SU-DHL-6 (cell line): ENCODE measurements at regions not wholly inside any gene's neighbourhood (a gene's known extent, or its start where the extent isn't known, plus 50 kb on each side); places are given as distances from the start of the nearest gene placed in this dataset.

Experiments
- CTCF ChIP-seq: fragments of 200-600 bp; sonication (generic); IDR thresholded peaks from one replicate; pipeline ENCODE4 v1.5.1; 2017; ENCODE audit warnings: antibody characterized with exemption, mild to moderate bottlenecking, low read length, moderate library complexity; ENCODE audit not compliant: insufficient read depth, poor library complexity, severe bottlenecking
- EZH2phosphoT487 ChIP-seq: fragments of 200-600 bp; sonication (generic), shearing (Covaris generic); conservative IDR thresholded peaks from 2 replicates; pipeline ENCODE4 v1.6.1; 2018; ENCODE audit warnings: mild to moderate bottlenecking, antibody characterized with exemption, low read length, moderate library complexity, mixed read lengths

GRCh38 chr12:84091651-84092050 lies 820.9 kb downstream of the SLC6A15 start:
- no peak for TF ChIP-seq CTCF
- no peak for TF ChIP-seq EZH2phosphoT487
